ENCODE measurements at regions not wholly inside any gene's neighbourhood (a gene's known extent, or its start where the extent isn't known, plus 50 kb on each side); places are given as distances from the start of the nearest gene placed in this dataset.

DNA sequence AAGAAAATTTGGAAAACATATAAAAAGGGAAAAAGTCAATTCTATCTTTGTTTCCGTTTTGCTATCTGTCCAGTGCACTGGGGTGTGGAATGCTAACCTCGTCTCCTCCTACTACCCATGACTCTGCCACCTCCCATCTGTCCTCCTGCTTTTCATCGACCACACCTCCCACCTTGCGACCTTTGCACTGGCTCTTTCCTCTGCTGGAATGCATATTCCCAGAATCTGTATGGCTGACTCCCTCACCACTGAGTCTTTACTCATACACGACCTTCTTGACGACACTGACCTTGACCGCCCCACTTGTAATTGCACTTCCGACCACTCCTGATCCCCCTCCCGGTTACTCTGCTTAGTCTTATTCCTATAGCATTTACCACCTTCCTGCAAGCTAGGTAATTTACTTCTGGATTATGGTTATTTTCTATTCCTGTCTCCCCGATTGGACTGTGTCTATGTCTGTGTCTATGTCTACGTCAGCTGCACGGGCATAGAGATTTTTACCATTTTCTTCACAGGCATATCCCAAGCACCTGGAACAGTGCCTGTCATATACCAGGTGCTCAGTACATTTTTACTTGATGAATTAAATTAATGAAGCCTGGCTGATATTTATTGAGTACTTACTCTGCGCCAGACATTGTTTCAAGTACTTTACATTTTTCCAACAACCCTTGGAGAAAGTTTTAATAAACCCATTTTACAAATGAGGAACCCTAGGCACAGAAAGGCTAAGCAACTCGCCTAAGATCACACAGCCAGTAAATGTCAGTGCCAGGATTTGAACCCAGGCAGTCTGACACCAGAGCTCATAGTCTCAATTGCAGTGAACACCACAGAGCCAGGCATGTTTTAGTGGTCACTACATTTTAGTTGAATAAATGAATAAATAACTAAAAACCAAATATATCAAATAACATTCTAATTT is 54.0 kb upstream of the SLC22A11 start:
- no peak for DNase-seq

DNA sequence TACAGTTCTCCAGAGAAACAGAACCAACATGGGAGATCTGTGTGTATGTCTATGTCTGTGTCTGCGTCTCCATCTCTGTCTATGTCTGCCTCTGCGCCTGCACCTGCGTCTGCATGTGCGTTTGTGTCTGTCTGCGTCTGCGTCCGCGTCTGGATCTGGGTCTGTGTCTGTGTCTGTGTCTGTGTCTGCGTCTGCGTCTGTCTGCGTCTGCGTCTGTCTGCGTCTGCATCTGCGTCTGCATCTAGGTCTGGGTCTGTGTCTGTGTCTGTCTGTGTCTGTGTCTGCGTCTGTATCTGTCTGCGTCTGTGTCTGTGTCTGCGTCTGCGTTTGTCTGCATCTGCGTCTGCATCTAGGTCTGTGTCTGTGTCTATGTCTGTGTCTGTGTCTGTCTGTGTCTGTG is 53.1 kb upstream of the SLC22A11 start:
- no peak for DNase-seq

- DNase-seq: no peak
These were observed 52.5 kb upstream of the SLC22A11 start for GRCh38 chr11:64503186-64503753.

DNA sequence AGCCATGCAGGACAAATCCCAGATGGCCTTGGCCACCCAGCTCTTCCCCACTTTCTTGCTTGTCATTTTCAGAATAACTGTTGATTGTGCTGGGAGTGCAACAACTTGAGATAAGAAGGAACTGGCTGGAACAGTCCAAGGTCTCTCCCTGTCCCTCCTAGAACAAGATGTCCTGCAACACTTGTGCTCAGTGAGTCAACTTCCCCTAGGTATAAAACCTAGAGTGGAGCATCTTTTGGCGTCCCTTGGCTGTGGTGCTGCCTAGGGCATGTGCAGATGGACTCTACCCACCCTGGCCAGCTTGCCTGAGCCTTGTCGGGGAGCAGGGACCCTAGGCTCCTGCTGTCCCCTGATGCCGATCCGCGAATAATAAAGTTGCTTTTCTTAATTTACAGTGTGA is 50.7 kb upstream of the SLC22A11 start:
- DNase-seq: no peak

Measured in stimulated activated CD4-positive, alpha-beta T cell treated with anti-CD3 and anti-CD28 coated beads, Interleukin-2, amount 100 ng/mL, for 48 hours (primary cell).